NCI-H2227 treated with DMSO at 0.1 percent for 48 hours (cell line): ENCODE measurements at regions not wholly inside any gene's neighbourhood (a gene's known extent, or its start where the extent isn't known, plus 50 kb on each side); places are given as distances from the start of the nearest gene placed in this dataset.

Source experiments
- DNase-seq: peaks from one replicate; lab custom pipeline; 2025; lab: John Stamatoyannopoulos, UW

GRCh38 chr17:77491921-77492445 is 351.2 kb downstream of the SEC14L1 start:
- no peak for DNase-seq

DNA sequence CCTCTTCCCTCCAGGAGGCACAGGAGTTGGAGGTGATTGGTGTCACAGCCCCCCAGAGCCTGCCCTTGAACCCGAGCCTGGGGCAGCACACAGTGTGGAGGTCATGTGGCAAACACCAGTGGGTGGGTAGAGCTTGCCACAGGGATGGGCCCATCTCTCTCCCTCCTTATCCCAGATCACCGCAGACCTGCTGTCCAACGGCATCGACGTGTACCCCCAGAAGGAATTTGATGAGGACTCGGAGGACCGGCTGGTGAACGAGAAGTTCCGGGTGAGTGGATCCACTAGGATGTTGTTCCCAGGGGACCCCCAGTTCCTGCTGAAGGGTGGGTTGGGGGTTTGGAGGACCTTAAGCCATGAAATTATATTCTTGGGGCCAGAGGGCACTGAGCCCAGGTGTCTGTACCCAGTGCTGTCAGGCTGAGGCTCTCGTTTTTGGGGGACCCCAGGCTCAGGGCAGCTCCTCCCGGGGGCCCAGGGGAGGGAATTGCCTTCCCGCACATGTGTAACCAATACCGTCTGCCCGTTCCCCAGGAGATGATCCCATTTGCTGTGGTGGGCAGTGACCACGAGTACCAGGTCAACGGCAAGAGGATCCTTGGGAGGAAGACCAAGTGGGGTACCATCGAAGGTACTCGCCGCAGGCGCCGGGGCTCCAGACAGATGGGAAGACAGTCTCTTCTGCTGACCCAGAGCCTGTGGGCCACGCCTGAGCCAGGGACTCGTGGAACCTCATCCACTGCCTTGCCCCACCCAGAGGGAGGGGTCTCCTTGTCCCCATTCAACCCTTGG is 351.9 kb downstream of the SEC14L1 start:
- no peak for DNase-seq

DNA sequence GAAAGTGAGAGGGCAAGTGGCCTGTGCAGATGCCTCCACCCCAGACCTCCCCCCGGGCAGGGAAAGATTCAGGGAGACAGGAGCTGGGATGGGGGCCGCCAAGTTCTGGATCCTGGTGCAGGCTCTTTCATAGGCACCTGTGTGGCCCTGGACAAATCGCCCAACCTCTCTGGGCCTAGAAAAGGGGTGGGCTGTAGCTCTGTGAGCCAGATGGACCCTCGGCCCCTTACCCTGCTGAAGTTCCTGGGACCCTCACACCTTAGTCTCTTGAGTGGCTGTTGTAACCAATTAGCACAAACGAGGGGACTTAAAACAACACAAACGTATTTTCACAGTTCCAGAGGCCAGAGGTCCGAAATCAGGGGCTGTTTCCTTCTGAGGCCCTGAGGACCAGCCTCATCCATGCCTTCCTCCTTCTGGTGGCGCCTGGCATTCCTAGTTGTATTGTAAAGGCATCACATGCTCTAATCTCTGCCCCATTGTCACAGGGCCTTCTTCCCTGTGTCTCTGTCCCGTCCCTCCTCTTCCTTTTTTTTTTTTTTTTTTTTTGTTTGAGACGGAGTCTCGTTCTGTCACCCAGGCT is 352.6 kb downstream of the SEC14L1 start:
- DNase-seq: no peak

DNA sequence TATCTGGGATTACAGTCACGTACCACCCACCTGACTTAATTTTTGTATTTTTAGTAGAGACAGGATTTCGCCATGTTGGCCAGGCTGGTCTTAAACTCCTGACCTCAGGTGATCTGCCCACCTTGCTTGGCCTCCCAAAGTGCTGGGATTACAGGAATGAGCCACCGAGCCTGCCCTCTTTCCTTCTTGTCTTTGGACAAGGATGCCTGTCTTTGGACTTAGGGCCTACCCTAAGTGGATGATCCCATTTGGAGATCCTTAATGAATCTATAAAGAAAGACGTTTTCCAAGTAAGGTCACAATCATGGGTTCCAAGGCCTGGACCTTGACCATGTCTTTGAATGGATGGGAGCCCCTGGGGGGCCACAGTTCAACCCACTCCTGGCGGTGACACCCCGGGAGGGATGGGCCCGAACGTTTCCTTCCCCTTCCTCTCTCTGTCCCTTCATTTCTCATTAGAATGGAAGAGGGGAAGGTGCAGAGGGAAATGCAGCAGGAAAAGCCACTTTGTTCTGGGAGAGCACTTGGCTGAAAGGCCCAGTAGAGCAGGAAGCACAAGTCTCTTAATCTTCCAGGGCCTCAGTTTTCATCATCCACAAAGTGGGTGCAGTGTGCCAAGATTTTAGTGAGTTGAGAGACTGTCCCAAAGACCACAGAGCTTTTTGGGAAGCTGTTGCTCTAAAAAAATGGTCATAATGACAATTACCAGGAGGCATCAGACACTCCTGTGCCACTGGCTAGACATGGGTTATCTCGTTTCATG is 353.3 kb downstream of the SEC14L1 start:
- DNase-seq: no peak

- peak; percentile 25 for DNase-seq
Observed at GRCh38 chr17:77494664-77495435, 354.1 kb downstream of the SEC14L1 start.

DNA sequence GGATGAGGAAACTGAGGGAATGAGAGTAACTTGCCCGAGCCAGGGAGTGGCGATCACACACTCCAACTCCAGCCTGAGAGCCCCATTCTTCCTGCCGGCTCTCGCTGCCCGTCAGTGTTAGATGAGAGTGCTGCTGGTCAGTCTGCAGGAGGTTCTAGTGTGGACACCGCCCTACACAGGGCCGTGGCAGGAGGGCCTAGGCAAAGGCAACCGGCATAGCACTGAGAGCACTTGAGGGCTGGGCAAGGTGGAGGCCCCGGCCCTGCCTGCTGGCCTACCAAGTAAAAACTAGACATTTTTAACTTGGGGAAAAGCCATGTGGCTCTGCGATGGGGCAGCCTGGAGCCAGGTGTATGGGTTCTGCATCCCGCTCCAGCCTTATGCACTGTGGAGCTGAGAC is 354.8 kb downstream of the SEC14L1 start:
- DNase-seq: no peak

DNA sequence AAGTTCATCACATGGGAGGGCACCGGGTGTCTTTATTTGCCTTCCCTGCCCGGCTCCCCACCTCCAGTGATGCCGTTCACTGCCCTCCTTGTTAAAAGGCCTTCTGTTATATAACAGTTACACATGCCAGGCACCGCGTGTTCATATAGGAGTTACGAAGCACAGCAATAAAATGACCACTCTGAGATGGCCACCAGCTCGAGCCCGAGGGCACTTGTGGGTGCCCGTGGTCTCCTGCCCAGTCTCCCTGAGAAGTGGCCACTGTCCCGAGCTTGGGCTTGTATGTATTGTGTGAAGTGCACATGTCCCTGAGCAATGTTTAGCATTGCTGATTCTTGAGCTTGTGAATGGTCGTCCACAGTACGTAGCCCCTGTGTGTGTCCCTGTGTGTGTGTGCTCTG is 355.6 kb downstream of the SEC14L1 start:
- no peak for DNase-seq

DNA sequence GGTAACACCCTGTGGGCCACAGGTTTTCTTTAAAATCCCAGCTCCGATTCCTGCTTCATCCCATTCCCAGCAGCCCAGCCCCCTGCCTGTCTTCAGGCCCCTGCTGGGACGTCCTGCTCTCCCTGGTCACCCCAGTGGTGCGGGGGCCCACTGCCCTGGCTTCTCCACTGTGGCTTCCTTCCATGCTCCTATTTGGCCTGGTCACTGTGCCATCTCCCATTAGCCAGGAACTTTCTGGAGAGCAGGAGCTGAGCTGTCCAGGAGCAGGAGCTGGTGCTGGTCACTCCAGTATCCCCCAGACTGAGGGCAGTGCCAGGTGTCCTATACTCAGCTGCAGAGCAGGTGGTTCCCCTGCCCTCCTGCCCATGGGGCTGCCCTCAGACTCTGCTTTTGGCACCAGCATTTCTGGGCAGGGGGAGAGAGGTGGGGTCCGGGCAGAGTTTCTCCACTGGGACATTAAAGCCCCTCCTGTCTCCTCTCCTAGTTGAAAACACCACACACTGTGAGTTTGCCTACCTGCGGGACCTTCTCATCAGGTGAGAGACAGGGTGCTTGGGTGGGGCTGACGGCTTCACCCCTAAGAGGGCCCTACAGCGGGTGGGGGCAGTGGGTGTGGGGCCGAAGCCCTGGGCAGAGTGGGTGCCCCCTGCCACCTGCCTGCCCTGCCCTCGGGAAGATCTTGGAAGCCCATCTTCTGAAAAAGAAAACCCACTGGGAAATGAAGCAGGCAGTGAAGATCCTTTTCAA is 356.2 kb downstream of the SEC14L1 start:
- DNase-seq: no peak

DNA sequence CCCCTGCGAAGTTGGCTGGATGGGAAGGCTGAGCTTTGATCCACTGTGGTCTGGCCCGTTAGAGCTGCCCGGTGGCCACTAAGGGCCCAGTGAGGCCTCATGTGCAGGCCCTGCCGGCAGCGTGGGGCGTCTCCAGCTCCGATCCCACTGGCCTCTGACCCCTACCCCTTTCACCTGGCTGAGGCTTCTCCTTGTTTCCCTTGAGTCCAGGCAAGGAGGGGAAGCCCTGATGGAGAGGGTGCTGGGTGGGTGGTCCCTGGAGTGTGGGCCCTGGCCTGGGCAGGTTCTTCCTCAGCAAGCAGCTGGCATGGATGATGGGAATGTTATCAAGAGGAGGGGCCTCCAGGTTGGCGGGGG is 356.8 kb downstream of the SEC14L1 start:
- no peak for DNase-seq

- DNase-seq: no peak
Observed at GRCh38 chr17:77498091-77498741, 357.4 kb downstream of the SEC14L1 start.

DNA sequence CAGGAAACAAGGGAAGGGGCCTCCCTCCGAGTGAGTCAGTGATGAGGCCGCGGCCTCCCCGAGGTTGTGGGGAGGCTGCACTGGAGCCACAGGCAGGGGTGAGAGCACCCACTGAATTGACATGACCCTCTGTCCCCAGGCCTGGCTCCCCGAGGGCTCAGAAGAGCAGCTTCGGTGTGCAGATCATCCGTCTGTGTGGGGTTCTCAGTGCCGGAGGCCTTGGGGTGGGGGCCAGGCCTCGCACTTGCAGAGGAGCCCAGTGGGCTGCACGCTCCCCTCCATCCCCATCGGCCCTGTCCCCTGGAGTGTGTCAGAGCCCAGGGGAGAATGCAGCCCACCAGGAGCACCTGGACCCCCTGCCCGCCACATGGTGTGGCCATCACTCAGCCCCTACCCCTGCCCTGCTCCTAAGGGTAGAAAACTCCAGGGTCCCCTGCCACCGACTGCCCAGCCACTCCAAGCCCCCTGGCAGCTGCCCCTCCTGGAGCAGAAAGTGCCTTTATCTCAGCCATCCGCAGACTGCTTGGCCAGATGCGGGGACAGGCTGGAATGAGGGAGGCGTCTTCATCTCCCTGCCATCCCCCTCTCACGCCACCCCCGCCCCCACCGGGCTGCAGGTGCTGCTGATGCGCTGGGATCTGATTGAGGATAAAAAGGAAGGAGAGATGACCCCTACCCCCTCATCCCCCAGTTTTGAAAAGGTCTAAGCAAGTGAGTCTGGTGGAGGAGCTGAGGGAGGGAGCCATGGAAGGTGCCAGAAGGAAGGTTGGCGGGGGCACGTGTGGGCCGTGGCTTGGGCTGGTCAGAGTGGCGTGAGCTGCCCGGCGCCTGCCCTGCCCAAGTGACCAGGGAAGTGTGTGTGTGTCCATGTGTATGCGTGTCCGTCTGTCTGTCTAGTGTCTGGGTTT is 358.3 kb downstream of the SEC14L1 start:
- DNase-seq: no peak

GRCh38 chr17:77499699-77500435 is 359.1 kb downstream of the SEC14L1 start:
- no peak for DNase-seq

DNA sequence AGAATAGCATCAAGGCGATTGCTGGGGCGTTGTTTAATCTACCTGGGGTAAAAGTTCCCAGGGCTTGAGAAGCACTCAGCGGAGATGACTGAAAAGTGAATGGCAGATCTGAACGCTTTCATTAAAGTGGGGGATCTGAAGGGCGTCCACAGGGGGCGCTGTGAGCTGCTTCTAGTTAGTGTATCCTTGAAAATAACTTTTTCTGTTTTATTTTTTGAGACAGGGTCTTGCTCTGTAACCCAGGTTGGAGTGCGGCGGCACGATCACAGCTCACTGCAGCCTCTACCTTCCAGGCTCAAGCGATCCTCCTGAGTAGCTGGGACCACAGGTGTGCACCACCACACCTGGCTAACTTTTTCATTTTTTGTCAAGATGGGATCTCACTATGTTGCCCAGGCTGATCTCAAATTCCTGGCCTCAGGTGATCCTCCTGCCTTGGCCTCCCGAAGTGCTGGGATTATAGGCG is 360.4 kb downstream of the SEC14L1 start:
- no peak for DNase-seq

GRCh38 chr17:77501751-77502625 is 361.2 kb downstream of the SEC14L1 start:
- no peak for DNase-seq

DNA sequence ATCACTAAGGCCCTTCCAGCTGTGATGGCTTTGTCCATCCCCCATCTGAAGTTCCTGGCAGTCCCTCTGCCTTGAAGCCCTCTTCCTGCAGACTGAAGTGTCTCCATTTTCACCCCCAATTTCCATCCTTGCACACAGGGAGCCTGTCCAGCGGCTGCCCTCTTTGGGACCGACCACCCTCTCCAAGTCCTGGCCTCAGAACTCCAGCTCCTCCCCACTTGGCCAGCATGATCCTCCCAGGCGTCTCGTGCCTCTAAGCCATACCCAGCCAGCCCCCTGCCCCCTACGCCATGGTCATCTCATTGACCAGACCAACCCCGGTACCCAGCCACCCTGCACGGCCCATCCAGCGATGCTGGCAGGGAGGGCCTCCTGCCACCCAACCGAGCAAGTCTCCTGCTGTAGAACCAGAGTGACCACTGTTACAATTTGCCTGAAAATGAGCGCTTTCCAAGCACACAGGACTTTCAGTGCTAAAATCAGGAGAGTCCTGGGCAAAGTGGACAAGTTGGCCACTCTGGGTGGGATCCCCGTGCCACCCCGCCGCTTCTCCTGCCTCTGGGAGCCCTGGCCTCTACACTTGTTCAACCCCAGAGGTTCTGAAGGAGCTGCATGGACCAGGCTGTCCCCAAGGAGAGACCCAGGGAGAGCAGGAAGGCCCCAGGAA is 362.0 kb downstream of the SEC14L1 start:
- no peak for DNase-seq

- no peak for DNase-seq
Observed at GRCh38 chr17:77503293-77503655, 362.5 kb downstream of the SEC14L1 start.

GRCh38 chr17:77503916-77504651 is 363.3 kb downstream of the SEC14L1 start:
- DNase-seq: no peak
